ENCODE measurements at regions not wholly inside any gene's neighbourhood (a gene's known extent, or its start where the extent isn't known, plus 50 kb on each side); places are given as distances from the start of the nearest gene placed in this dataset.

- TF ChIP-seq CTCF (conservative IDR thresholded peaks at IDR 0.05; ENCODE audit: low read length) (no peak), EZH2phosphoT487 (IDR thresholded peaks at IDR 0.05; ENCODE audit: borderline replicate concordance, low read depth, low read length) (no peak)
Measured at GRCh38 chr12:23210573-23210972, 585.6 kb downstream of the ETNK1 start.
